ENCODE measurements at regions not wholly inside any gene's neighbourhood (a gene's known extent, or its start where the extent isn't known, plus 50 kb on each side); places are given as distances from the start of the nearest gene placed in this dataset.

GRCh38 chr7:46518713-46519112, 597.6 kb upstream of the IGFBP3 start:
- no peak for TF ChIP-seq CTCF (IDR thresholded peaks at IDR 0.05; ENCODE audit: low read depth, low read length)
- H3K4me3 ChIP-seq (ENCODE audit: low read depth, low read length) = no peak overlapping the region

DNA sequence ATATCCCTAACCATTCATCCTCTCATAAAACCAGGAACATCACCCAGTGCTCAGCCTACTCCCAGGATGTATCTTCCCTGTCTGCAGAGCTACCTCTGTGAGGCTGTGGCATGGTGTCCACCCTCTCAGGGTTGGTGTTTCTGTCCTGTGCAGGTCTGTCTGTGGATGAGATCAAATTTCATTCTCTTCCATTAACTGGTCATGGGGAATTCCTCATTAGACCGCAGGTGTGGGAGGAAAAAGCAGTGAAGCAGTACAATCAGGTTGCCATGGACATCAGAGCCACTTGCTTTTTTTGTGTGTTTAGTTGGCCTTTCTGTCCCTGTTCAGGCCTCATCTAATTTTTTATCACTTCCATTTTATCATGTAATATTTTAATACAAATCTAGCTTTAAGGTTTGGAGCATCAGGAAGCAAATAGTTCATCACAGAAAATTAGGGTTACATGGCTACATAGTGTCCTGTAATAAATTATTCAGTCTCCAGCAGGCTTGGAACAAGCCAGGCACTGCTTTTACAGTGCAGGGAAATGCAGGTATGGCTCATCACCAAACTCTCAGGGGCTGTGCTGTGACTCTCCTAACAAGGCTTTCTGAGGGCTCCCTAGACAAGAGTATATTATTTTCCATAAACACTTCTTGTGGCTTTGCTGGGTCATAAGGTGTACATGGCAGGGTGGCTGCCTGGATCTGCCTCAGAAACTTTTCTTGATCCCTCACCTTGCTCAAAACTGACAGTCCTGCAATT, 594.9 kb upstream of the IGFBP3 start:
- TF ChIP-seq CTCF (IDR thresholded peaks at IDR 0.05; ENCODE audit: low read depth, low read length) = no peak
- H3K4me3 ChIP-seq (ENCODE audit: low read depth, low read length) = no peak overlapping the region

DNA sequence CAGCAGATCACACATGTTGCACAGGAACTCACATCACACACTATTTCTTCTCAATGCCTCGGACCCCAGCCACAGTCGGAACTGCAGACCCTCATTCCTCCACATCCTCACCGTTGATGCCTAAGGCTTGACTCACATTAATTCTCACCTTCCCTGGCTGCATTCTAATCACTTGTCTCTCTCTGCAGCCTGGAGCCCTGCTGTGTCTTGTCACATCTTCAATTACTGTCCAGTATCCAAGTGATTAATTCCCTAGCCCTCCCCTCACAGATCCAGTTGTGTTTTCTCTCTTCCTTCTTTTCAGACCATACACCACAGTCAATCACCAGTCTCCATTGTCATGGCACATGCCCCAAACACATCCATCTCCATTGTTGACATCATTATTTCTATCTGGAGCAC, 592.4 kb upstream of the IGFBP3 start:
- no peak overlapping the region for H3K4me3 ChIP-seq (ENCODE audit: low read depth, low read length)
- TF ChIP-seq CTCF (IDR thresholded peaks at IDR 0.05; ENCODE audit: low read depth, low read length) = no peak

DNA sequence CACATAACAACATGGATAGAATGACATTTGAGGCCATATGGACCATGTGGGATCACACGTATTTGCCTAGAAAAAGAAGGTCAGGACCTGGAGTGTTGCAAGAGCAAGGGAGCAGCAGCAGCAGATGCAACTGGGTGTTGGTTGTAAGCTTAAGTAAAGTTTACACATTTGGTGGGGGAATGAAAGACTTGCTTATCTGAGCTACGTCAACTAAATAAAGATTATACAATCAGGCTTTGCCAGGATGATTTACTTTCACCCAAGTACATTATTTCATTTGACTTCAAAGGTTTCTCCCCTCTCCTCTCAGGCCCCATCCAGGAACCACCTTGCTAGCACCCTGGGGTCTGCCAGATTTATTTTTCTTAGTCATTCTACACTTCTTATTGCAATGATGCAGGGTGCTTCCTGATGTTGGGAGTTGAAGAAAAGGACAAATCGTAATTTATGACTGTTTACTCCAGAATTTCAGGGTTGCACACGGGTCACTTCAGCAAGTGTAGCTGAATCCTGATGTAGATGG, 591.9 kb upstream of the IGFBP3 start:
- no peak for TF ChIP-seq CTCF (IDR thresholded peaks at IDR 0.05; ENCODE audit: low read depth, low read length)
- H3K4me3 ChIP-seq (ENCODE audit: low read depth, low read length) = no peak overlapping the region

- TF ChIP-seq CTCF (IDR thresholded peaks at IDR 0.05; ENCODE audit: low read depth, low read length) = no peak
- no peak overlapping the region for H3K4me3 ChIP-seq (ENCODE audit: low read depth, low read length)
Observed at GRCh38 chr7:46511442-46512215, 590.6 kb upstream of the IGFBP3 start.

GRCh38 chr7:46508583-46508982, 587.5 kb upstream of the IGFBP3 start:
- H3K4me3 ChIP-seq (ENCODE audit: low read depth, low read length) = no peak overlapping the region
- TF ChIP-seq CTCF (IDR thresholded peaks at IDR 0.05; ENCODE audit: low read depth, low read length) = no peak

GRCh38 chr7:46507560-46507959, 586.5 kb upstream of the IGFBP3 start:
- no peak for TF ChIP-seq CTCF (IDR thresholded peaks at IDR 0.05; ENCODE audit: low read depth, low read length)

More at GRCh38 chr7:46507560-46507959, 586.5 kb upstream of the IGFBP3 start:
- H3K4me3 ChIP-seq (ENCODE audit: low read depth, low read length) = no peak overlapping the region

Measured in WI38 (cell line).